AG10803 (cell line): ENCODE measurements at regions not wholly inside any gene's neighbourhood (a gene's known extent, or its start where the extent isn't known, plus 50 kb on each side); places are given as distances from the start of the nearest gene placed in this dataset.

Experiments
- DNase-seq: peaks from one replicate; pipeline ENCODE4 v3.0.0; 2010; ENCODE audit warnings: low read depth
- H3K4me3 ChIP-seq: 2 replicates; pipeline ENCODE4 v1.5.1; 2011; ENCODE audit warnings: mild to moderate bottlenecking, low read length, control low read depth
- TF ChIP-seq, protein P1 (sequence below): conservative IDR thresholded peaks from 2 replicates; pipeline ENCODE4 v1.5.1; 2011; ENCODE audit warnings: mild to moderate bottlenecking, low read length, control low read depth, inconsistent platforms

DNA sequence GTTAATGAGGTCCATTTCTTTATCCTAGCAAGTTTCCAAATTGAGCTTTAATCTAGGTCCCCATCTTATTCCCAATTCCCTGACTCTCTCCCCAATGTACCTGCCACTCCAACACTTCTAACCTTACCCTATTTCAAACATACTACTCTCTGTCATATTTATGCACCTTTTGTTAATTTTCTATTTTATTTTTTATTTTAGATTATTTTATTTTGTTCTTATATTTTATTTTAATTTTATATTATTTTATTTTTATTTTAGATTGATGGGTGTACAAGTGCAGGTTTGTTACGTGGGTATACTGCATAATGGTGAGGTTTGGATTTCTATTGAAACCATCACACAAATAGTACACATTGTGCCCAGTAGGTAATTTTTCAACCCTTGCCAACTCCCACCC, 333.9 kb upstream of the ERCC4 start:
- TF ChIP-seq, protein P1, sequence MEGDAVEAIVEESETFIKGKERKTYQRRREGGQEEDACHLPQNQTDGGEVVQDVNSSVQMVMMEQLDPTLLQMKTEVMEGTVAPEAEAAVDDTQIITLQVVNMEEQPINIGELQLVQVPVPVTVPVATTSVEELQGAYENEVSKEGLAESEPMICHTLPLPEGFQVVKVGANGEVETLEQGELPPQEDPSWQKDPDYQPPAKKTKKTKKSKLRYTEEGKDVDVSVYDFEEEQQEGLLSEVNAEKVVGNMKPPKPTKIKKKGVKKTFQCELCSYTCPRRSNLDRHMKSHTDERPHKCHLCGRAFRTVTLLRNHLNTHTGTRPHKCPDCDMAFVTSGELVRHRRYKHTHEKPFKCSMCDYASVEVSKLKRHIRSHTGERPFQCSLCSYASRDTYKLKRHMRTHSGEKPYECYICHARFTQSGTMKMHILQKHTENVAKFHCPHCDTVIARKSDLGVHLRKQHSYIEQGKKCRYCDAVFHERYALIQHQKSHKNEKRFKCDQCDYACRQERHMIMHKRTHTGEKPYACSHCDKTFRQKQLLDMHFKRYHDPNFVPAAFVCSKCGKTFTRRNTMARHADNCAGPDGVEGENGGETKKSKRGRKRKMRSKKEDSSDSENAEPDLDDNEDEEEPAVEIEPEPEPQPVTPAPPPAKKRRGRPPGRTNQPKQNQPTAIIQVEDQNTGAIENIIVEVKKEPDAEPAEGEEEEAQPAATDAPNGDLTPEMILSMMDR: no peak
- H3K4me3 ChIP-seq: no peak overlapping the region
- no peak for DNase-seq

DNA sequence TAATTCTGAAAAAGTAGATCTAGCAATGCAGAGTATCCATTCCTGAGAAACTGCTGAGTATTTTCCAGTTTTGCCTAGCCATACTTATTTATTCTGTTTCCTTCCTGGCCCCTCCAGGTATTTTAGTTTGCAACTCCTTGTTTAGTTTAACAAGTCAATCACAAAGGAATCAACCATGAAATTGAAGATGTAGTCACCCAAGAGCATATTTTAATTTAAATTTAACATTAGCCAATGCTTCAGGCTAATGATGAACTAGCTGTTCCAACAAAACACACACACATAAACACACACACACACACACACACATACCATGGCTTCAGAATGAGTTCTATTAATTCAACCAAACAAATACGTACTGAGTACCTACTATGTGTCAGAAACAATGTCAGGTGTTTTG, 332.8 kb upstream of the ERCC4 start:
- DNase-seq: no peak
- TF ChIP-seq, protein P1: no peak
- H3K4me3 ChIP-seq: no peak overlapping the region

DNA sequence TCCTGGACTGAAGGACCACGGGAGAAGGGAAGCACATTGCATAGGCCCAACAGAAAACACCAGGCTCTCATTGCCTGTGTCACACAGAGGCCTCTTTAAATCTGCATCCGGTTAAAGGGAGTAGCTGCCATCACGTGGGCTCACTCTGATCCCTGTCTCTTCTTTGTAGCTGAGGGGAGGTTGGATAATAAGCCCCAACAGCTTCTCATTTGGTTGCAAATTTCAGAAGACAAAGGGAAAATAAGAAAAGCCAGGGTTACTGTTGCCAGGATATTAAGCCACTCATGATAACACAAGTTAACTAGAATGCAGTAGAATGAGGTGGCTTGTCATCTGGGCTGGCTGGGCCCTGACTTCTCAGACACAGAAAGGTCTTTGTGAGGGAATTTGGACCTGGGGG, 325.1 kb upstream of the ERCC4 start:
- DNase-seq: no peak
- TF ChIP-seq, protein P1: no peak
- no peak overlapping the region for H3K4me3 ChIP-seq

DNA sequence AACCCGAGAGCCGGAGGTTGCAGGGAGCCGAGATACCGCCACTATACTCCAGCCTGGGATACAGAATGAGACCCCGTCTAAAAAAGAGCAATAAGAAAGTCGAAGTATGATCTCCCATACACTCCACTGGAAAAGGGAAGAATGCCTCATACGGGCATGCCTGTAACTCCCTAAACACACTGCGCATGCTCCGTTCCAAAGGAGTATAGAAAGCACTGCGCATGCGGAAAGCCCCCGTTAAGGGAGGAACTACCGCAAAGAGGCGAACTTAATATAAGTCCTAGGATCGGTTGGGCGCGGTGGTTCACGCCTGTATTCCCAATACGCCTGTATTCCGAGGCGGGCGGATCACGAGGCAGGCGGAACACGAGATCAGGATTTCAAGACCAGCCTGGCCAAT, 313.1 kb upstream of the ERCC4 start:
- TF ChIP-seq, protein P1: no peak
- H3K4me3 ChIP-seq: no peak overlapping the region
- DNase-seq: no peak

DNA sequence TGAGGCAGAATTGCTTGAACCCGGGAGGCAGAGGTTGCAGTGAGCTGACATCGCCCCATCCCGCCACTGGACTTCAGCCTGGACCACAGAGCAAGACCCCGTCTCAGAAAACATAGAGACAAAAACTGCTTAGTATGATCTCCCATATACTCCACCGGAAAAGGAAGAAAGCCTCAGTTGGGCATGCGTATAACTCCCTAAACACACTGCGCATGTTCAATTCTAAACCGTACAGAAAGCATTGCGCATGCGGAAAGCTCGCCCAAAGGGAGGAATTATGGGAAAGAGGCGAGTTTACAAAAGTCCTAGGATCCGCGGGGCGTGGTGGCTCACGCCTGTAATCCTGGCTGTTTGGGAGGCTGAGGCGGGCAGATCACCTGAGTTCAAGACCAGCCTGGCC, 312.7 kb upstream of the ERCC4 start:
- H3K4me3 ChIP-seq: no peak overlapping the region
- DNase-seq: no peak
- TF ChIP-seq, protein P1: no peak

DNA sequence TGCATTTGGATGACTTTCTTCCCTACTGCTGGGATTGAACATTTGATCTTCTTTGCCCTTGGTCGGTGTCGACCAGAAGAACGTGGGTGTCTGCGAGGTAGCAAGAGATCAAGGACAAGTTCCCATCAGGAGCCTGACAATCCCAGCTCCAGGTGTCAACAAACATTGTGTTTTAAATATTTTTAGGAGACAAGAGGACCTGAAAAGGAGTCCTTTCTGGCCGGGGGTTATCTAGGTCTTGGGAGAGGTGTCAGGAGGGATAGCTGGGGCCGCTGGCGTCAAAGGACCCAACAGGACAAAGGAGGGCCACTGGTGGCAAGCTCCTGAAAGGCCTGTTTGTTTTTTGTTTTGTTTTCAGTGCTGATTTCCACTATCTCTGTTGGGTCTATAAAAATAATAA, 308.4 kb upstream of the ERCC4 start:
- DNase-seq: no peak
- TF ChIP-seq, protein P1: no peak
- H3K4me3 ChIP-seq: no peak overlapping the region

DNA sequence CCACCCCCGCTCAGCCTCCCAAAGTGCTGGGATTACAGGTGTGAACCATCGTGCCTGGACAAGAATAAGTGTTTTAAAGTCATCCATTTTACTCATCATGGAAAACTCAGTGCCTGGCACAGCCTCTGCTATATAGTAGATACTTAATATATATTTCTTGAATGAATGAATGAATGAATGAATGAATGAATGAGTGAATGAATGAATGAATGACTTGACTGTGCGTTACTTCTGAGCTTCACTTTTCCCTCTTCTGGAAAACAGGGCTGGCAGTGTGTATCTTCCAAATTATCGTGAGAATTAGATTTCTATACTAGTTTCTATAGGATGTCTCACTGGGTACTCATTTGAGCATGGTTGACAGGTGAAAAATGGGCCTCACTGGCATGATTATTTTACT, 307.3 kb upstream of the ERCC4 start:
- DNase-seq: no peak
- H3K4me3 ChIP-seq: no peak overlapping the region
- TF ChIP-seq, protein P1: no peak
